Sigmoid colon (tissue), 3 donors: ENCODE measurements at regions not wholly inside any gene's neighbourhood (a gene's known extent, or its start where the extent isn't known, plus 50 kb on each side); places are given as distances from the start of the nearest gene placed in this dataset.

Experiments used
- POLR2A ChIP-seq, 2 donors: fragments of 450-650 bp; IDR thresholded peaks; one replicate each; pipeline ENCODE4 v1.6.1; 2016; ENCODE audit warnings: antibody characterized with exemption in 2 of 2, mild to moderate bottlenecking in 2 of 2, moderate library complexity in 2 of 2
- TF ChIP-seq, protein P1 (sequence below), 4 experiments: fragments of 450-650 bp in 3 of 4; fragments of 200-600 bp in 1 of 4; IDR thresholded peaks; one replicate each; pipeline ENCODE4 v1.5.1; 2016 to 2019; ENCODE audit warnings: antibody characterized with exemption in 4 of 4, mild to moderate bottlenecking in 3 of 4, moderate library complexity in 2 of 4

DNA sequence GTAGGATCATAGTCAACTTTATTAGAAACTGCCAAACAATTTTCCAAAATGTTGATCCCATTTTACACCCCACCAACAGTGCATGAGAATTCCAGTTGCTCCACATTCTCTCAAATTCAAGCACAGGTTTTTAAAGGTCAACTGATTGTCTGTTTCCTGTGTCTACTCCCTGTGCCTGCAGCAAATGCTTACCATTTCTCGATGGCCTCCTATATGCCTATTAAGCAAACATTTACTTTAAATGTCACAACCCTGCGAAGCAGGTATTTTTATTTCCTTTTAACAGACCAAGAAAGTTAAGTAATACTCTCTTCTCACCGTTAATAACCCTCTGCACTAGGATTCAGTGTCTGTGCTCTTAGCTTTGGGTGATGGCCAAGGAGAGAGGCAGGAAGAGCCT lies 163.8 kb upstream of the EPB41L3 start:
- TF ChIP-seq, protein P1, sequence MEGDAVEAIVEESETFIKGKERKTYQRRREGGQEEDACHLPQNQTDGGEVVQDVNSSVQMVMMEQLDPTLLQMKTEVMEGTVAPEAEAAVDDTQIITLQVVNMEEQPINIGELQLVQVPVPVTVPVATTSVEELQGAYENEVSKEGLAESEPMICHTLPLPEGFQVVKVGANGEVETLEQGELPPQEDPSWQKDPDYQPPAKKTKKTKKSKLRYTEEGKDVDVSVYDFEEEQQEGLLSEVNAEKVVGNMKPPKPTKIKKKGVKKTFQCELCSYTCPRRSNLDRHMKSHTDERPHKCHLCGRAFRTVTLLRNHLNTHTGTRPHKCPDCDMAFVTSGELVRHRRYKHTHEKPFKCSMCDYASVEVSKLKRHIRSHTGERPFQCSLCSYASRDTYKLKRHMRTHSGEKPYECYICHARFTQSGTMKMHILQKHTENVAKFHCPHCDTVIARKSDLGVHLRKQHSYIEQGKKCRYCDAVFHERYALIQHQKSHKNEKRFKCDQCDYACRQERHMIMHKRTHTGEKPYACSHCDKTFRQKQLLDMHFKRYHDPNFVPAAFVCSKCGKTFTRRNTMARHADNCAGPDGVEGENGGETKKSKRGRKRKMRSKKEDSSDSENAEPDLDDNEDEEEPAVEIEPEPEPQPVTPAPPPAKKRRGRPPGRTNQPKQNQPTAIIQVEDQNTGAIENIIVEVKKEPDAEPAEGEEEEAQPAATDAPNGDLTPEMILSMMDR (IDR thresholded peaks at IDR 0.05): no peak
- no peak for TF ChIP-seq POLR2A (IDR thresholded peaks at IDR 0.05)
